ENCODE measurements at regions not wholly inside any gene's neighbourhood (a gene's known extent, or its start where the extent isn't known, plus 50 kb on each side); places are given as distances from the start of the nearest gene placed in this dataset.

GRCh38 chr1:24999426-24999825 is 69.3 kb upstream of the RUNX3 start (continued):
- no peak for TF ChIP-seq BCL3 (IDR thresholded peaks at IDR 0.05)
- no peak for TF ChIP-seq PHF8 (IDR thresholded peaks at IDR 0.05; ENCODE audit: borderline replicate concordance, low read depth)
- no peak for TF ChIP-seq RAD21 (conservative IDR thresholded peaks at IDR 0.05 in 1 of 2, IDR thresholded peaks at IDR 0.05 in 1 of 2)

GRCh38 chr1:24998563-24999245 is 68.6 kb upstream of the RUNX3 start:
- ATAC-seq: no peak
- no peak for DNase-seq (ENCODE audit: low read depth in 1 of 2, low spot score in 1 of 2)

GRCh38 chr1:24996983-24997893 is 67.2 kb upstream of the RUNX3 start:
- FAIRE-seq: no peak

More at GRCh38 chr1:24998563-24999245, 68.6 kb upstream of the RUNX3 start:
- no peak for TF ChIP-seq EP300 (IDR thresholded peaks at IDR 0.05)
- TF ChIP-seq ZNF302 (CRISPR knock-in tag; IDR thresholded peaks at IDR 0.05): no peak
- TF ChIP-seq KDM5A (IDR thresholded peaks at IDR 0.05): no peak
- TF ChIP-seq POLR2AphosphoS2 (conservative IDR thresholded peaks at IDR 0.05; ENCODE audit: low read length): no peak
- no peak for TF ChIP-seq HOXB13 (CRISPR knock-in tag; IDR thresholded peaks at IDR 0.05; ENCODE audit: low read depth)
- no peak for TF ChIP-seq MYC (IDR thresholded peaks at IDR 0.05; ENCODE audit: borderline replicate concordance, low read length)
- no peak for TF ChIP-seq CHD4 (IDR thresholded peaks at IDR 0.05; ENCODE audit: borderline replicate concordance)
- FAIRE-seq: no peak
- ChIA-PET CTCF (interaction anchor here (1.2 to 1.9 kb wide), 3 partner anchors 19 to 44 kb away, joined by 3 to 4 read pairs (median 3); no protein-coding TSS in a partner anchor), POLR2A (no interaction called here)
- Histone ChIP-seq H3K9me3 (no peaks in the 10 kb centered on the region), H3K4me2 (no peak overlapping the region), H3K4me1 (no peaks in the 10 kb centered on the region), H3K4me3 (no peak overlapping the region), H3K27ac (no peak overlapping the region)
- 81% methylated on average over 8 of the region's 12 CpGs for WGBS (ENCODE audit: missing lambda C conversion rate)

More at GRCh38 chr1:24996983-24997893, 67.2 kb upstream of the RUNX3 start:
- WGBS (ENCODE audit: missing lambda C conversion rate): 80% methylated on average over 3 of the region's 14 CpGs
- no peak for TF ChIP-seq NR3C1 (IDR thresholded peaks at IDR 0.05)
- no peak for TF ChIP-seq BHLHE40 (IDR thresholded peaks at IDR 0.05; ENCODE audit: low read depth, low read length)
- no peak for TF ChIP-seq ZNF302 (CRISPR knock-in tag; IDR thresholded peaks at IDR 0.05)
- no peak for TF ChIP-seq MAX (IDR thresholded peaks at IDR 0.05)
- TF ChIP-seq ZFP36 (IDR thresholded peaks at IDR 0.05; ENCODE audit: borderline replicate concordance, partially characterized antibody): no peak
- TF ChIP-seq SMC3 (IDR thresholded peaks at IDR 0.05): no peak
- no peak for TF ChIP-seq E2F6 (IDR thresholded peaks at IDR 0.05; ENCODE audit: borderline replicate concordance, low read depth)
- no peak for TF ChIP-seq ATOH8 (CRISPR knock-in tag; IDR thresholded peaks at IDR 0.05; ENCODE audit: low read depth)
- no peak for TF ChIP-seq FOSB (CRISPR knock-in tag; IDR thresholded peaks at IDR 0.05)
- TF ChIP-seq PBX3 (IDR thresholded peaks at IDR 0.05): no peak
- TF ChIP-seq NPAS2 (CRISPR knock-in tag; IDR thresholded peaks at IDR 0.05; ENCODE audit: borderline replicate concordance): no peak
- no peak for TF ChIP-seq FOSL2 (IDR thresholded peaks at IDR 0.05)
- no peak for TF ChIP-seq FOSL2 (CRISPR knock-in tag; IDR thresholded peaks at IDR 0.05)
- TF ChIP-seq JUN (IDR thresholded peaks at IDR 0.05): no peak
- TF ChIP-seq MYC (IDR thresholded peaks at IDR 0.05; ENCODE audit: borderline replicate concordance, low read length): no peak
- TF ChIP-seq BCL3 (IDR thresholded peaks at IDR 0.05): no peak
- H3K4me2 ChIP-seq: no peak overlapping the region
- H3K4me3 ChIP-seq: no peak overlapping the region
- H3K4me1 ChIP-seq: no peaks in the 10 kb centered on the region
- H3K27ac ChIP-seq: no peak overlapping the region
- H3K9me3 ChIP-seq: no peaks in the 10 kb centered on the region
- CTCF ChIA-PET: interaction anchor here (1.2 kb wide), 1 partner anchor 45 kb away, joined by 3 read pairs; no protein-coding TSS in a partner anchor
- no peak for ATAC-seq
- POLR2A ChIA-PET: no interaction called here
- no peak for DNase-seq (ENCODE audit: low read depth in 1 of 2, low spot score in 1 of 2)

All from A549 (cell line).